HG02884 (cell line): ENCODE measurements at regions not wholly inside any gene's neighbourhood (a gene's known extent, or its start where the extent isn't known, plus 50 kb on each side); places are given as distances from the start of the nearest gene placed in this dataset.
"Not testable (repeated sequence)": the region's sequence is repeated elsewhere in the genome, so short reads cannot be mapped to it uniquely, and the experiment has no call there.

Experiments used
- ATAC-seq: cut with Tn5 transposase; IDR thresholded peaks from one replicate; pipeline ENCODE4 v1.9.1; 2021; ENCODE audit warnings: mild to moderate bottlenecking, moderate library complexity; ENCODE audit not compliant: unreplicated experiment

DNA sequence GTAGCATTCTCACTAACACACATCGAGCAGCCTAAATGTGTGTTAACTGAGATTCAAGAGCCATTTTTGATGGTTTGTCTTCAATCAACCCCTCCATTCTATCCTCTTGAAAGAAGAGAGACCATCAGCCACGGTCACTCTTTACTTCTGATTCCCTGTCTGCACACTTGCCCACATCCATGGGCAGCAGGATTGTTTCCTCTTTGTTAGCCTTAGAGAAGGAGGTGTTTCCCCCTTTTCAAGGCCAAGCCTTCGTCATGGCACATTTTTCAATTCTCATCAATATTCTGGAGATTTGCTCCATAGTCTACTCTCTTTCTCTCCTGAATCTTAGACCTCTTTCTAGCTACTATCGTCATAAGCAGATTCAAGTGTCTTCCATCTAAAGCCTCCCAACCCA, 522.4 kb upstream of the NAALADL2 start:
- no peak for ATAC-seq

DNA sequence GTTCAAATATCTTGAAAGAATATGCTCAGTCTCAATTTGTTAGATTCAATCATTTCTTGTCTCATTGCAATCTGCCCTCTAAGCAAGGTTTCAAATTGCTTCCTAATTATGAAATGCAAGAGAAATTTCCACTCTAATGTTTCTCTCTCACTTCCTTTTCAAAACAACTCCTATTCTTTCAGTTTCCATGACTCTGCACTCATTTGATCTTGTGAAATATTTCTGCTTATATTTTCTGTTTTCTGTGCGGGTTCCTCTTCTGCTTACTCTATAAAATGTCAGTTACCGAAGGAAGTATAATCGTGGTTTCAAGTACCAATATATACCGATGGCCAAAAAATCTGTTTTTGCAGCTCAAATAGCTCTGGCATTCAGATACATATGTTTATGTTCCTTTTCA, 521.9 kb upstream of the NAALADL2 start:
- no peak for ATAC-seq

DNA sequence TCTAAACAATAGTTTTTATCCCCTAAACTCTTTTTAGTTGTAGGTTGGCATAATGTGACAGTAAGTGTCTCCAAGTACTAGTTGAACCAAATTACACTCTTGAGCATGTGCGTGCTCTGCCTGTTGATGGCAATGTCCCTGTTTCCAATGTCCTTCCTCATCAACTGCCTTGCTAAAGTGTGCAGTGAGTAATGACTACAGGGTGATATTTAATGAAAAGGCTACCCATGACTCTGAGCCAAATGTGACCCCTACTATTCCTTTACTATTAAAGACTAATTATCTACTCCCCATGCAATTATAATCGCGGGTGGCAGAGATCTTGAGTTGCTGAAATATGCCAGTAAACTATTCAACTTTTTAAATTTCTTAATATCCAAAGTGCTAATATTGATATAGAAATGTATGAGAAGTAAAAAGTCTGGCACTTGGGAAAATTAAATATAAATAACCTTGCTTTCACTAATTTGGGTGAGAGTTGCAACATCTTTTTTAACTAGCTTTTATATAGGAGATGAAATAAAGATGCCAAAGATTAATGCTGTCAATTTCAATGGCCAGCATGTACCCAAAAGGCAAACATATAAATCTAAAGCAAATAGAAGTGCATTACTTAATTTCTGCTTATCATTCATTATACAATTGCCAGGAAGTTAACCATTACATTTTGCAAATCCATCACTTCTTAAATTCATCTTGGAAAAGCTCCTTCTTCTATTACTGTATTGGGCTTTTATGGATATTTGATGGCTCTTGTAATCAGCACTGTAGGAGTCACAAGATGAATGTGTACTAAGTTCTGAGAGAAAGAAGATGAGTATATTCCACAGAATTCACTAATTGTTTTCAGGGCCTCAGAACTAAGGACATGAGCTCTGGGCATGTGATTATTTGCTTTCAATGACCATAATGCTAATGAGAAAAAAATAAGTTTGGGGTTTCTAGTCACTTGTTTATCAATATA, 518.2 kb upstream of the NAALADL2 start:
- no peak for ATAC-seq

DNA sequence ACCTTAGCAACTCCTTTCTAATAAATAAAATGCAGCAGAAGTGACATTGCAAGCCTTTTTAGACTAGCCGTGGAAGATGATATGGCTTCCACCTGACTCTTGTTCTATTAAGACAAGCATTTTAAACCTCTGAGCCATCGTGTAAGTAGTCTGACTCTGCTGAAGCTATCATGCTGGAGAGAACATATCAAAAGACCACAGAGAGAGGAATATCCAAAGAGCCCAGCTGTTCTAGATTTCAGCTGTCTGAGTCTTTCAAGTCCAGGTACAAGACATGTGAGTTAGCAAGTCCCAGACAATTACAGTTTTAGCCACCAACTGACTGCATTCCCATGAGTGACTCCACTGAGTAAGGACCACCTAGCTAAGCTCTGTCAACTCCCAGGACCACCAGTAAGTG, 517.0 kb upstream of the NAALADL2 start:
- no peak for ATAC-seq

DNA sequence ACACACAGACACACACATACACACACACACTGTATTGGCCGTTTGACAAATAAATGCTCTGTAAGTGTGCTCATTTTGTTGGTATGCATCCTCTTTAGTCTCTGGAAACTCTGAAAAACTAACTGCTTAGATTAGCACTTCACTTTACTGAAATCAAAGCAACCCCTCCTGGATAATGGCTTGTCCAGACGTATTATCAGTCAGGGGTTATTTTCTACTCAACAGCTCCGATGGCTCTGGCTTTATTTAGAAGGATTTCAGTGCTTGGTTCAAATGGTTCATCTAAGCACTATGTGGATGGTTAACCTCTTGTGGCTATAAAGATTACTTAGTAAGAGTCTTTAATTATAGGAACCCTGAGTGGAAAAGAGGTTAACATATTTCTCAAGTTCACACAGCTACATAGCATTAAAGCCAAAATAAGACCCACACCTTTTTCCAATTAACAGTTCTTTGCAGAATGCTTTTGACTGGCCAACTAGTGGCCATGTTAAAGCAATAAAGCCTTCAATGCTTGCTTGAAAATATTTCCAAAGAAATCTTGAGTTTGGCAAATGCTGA, 516.1 kb upstream of the NAALADL2 start:
- ATAC-seq: no peak

DNA sequence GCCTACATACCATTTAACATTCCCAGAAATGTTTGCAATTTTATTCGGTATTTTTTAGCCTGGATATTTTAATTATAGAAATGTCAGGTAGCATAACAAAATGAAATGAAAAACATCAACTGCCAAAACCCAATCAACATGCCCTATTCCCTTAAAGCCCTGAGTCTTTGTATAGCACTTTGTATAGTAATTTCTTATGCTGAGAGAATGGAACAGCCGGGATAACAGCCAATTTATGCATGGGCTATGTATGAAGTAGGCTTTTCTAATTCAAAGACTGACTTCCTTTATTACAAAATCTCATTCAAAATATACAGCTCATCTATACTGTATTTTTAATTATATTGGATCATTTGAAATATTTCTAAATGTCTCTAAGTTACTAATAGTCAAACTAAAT, 513.0 kb upstream of the NAALADL2 start:
- ATAC-seq: no peak

GRCh38 chr3:174346571-174346970, 512.6 kb upstream of the NAALADL2 start:
- ATAC-seq: no peak

DNA sequence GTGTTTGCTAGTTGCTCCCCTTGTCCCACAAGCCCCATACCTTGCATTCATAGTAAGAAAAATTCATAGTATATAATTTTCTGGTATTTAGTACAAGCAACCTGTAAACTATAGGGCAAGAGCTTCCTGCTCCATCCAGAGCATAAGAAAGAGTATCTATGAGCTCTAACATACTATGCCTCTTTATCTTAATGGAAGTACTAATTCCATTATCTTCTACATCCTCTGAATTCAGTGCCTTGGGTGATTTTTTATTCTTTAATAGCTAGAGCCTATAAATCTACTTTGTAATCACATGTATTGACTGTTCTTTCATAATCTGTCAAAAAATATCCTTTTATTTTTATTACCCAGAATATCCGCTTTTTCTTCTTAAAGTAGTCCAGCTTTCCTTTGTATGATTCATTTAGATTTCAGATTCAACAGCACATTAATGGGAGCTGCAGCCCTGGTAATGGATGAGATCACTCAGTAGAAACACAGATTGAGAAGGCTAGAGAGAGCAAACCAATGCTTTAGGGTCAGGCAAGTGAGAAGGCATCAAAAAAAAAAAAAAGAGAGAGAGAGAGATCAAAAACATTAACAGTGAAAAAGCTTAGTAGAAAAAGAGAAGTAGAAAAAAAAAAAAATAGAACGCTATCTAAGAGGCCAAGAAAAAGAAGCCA, 511.5 kb upstream of the NAALADL2 start:
- ATAC-seq: no peak

DNA sequence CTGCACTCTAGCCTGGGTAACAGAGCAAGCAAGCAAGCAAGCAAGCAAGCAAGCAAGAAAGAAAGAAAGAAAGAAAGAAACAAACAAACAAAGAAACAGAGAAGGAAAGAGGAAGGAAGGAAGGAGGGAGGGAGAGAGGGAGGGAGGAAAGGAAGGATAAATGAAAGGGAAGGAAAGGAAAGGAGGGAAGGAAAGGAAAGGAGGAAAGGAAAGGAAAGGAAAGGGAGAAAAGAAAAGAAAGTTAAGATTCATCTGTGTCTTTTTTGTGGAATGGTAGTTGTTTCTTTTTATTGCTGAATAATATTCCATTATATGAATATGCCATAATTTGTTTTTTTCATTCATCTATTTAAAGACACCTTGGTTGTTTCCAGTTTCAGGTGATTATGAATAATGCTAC, 506.9 kb upstream of the NAALADL2 start:
- ATAC-seq: no peak

- no peak for ATAC-seq
Observed at GRCh38 chr3:174355505-174355904, 503.6 kb upstream of the NAALADL2 start.

DNA sequence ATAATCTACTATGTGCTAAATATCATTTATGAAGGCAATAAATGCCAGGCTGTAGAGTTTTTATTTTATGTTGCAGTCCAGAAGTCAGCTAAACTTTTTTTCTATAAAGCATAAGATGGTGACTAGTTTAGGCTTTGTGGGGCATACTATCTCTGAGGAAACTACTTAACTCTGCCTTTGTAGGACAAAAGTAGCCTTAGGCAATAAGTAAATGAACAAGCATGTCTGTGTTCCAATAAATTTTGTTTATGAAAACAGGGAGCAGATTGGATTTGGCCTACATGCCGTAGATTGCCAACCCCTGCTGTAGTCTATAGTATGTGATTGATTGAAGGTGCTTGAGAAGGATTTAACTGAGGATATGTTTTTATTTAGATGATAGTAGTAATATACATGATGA, 502.5 kb upstream of the NAALADL2 start:
- ATAC-seq: no peak

GRCh38 chr3:174358252-174358651, 500.9 kb upstream of the NAALADL2 start:
- ATAC-seq: no peak

DNA sequence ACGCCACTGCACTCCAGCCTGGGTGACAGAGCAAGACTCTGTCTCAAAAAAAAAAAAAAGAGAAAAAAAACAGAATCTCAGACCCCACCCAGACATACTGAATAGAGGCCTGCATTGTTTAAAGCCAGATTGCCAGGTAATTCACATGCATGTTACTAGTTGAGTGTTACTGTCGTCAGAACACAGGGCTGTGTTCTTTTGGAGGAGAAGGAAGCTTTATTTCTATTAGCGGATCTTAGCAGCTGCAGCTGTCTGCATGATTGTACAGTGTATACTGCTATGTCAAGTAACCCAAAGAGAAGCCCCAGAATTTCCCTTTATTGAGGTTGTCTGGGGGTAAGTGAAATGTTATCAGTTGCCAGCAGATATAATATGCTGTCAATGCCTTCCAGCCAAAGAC, 496.6 kb upstream of the NAALADL2 start:
- ATAC-seq: no peak

- ATAC-seq: no peak
Observed at GRCh38 chr3:174363256-174363655, 495.9 kb upstream of the NAALADL2 start.

- ATAC-seq: no peak
Observed at GRCh38 chr3:174365796-174366195, 493.3 kb upstream of the NAALADL2 start.

DNA sequence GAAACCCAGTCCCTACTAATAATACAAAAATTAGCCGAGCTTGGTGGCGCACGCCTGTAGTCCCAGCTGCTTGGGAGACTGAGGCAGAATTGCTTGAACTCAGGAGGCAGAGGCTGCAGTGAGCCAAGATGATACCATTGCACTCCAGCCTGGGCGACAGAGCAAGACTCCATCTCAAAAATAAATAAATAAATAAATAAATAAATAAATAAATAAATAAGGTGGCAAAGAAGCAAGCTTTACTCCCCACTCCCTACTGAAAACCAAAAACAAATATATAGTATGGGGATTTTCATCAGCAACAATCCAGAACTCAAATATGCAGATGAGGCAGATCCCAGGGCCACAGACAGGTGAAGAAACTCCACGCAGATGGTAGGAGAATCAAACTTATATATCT, 492.2 kb upstream of the NAALADL2 start:
- not testable (repeated sequence) for ATAC-seq

DNA sequence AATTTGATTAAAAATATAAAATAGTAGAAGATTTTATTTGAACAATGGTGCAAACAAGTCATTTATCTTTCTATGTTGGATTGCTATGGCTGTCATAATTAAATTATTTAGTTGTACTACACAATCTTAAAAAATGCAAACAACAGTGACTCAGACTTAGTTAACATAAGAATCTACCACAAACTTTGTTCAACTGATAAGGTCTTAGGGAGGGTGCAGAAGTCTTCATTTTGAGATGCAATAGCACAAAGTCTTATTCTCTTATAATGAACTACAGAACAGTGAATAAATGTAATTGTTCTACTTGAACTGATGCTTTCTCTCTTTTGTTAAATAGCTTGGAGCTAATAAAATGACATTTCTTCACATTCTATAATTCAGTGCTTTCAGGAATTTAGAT, 482.8 kb upstream of the NAALADL2 start:
- no peak for ATAC-seq

DNA sequence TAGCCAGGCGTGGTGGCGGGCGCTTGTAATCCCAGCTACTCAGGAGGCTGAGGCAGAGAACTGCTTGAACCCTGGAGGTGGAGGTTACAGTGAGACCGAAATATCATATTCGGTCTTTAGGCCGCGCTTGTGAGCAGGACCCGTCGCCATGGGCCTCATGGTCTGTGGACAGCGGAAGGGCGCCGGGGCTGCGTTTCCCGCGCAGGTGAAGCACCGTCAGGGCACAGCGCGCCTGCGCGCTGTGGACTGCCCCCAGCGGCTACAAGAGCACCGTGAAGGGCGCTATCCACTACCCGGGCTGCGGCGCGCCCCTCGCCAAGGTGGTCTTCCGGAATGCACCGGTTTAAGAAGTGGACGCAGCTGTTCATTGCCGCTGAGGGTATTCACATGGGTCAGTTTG, 482.0 kb upstream of the NAALADL2 start:
- no peak for ATAC-seq

DNA sequence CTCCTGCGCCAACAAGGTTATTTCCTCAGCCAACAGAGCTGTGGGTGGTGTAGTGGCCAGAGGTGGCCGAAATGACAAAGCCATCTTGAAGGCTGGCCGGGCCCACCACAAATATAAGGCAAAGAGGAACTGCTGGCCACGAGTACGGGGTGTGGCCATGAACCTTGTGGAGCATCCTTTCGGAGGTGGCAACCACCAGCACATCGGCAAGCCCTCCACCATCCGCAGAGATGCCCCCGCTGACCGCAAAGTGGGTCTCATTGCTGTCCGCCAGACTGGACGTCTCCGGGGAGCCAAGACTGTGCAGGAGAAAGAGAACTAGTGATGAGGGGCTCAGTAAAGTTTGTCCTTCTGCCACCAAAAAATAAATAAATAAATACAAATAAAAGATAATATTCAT, 481.4 kb upstream of the NAALADL2 start:
- no peak for ATAC-seq

DNA sequence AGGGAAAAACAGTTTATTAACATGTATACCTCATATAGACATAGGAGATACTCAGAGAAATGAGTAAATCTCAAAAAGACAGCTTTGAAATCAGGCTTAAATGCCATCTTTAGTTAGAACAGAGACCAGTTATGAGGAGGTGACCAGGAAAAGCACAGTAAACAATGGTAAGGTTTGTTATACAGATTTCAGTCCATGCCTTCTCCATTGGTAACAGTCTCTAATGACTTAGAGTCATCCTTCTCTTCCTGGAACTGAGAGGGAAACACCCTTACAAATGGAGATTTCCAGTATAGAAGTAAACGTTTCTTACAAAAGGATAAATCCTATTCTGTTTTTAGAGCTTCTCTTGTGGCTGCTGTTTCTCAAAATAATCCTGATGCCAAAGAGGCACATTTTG, 476.3 kb upstream of the NAALADL2 start:
- no peak for ATAC-seq

DNA sequence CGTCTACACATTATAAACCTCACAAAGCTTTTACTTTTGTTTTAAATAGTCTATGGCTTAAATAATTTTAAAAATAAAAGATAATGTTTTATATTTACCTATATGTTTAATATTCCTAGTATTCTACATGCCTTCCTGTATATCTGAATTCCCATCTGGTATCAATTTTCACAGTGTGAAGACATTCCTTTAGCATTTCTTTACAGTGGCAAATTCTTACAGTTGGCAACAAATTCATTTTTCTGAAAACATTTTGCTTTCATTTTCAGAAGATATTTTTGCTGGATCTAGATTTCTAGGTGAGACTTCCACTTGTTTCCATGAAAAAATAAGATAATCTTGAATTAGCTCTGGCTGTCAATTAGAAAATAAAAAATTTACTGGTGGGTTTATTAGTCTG, 471.4 kb upstream of the NAALADL2 start:
- no peak for ATAC-seq

DNA sequence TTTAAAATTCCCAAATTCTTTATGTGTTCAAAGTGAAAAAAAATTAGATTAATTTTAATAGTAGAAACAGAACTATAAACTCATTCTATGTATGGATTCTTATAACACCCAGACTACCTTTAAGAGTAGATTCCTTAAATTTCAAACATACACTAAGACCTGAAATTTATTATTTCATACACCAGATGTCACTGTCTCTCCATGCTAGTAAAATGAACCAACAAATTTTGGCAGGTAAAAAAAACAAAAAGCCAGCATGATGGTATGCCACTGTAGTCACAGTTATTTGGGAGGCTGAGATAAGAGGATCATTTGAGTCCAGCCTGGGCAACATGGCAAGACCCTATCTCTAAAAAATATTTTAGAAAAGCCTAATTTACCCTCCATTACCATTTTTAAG, 461.3 kb upstream of the NAALADL2 start:
- no peak for ATAC-seq
